IMR-90 (cell line): ENCODE measurements at regions not wholly inside any gene's neighbourhood (a gene's known extent, or its start where the extent isn't known, plus 50 kb on each side); places are given as distances from the start of the nearest gene placed in this dataset.
"Not testable (repeated sequence)": the region's sequence is repeated elsewhere in the genome, so short reads cannot be mapped to it uniquely, and the experiment has no call there.

ENCODE experiments used
- ATAC-seq: fragments of 200-7000 bp; cut with Tn5 transposase; 2 replicates; pipeline ENCODE4 v1.9.1; 2020; ENCODE audit warnings: low read depth, mild to moderate bottlenecking, moderate library complexity
- BruUV-seq: library from RNA; stranded (reverse); fragments of 400-500 nt; replicated peaks from 2 replicates; lab custom pipeline; 2021; lab: Mats Ljungman, UMichigan
- CTCF ChIA-PET: fragments of 300-600 bp; formaldehyde crosslinking; extraction: SDS; loops from one replicate; lab custom pipeline; 2021; ENCODE audit warnings: antibody characterized with exemption; lab: Yijun Ruan, JAX
- POLR2A ChIA-PET: fragments of 300-600 bp; sonication (Branson Sonifier 250); formaldehyde crosslinking; loops from one replicate; lab custom pipeline; 2022; ENCODE audit warnings: antibody characterized with exemption; ENCODE audit not compliant: unreplicated experiment; lab: Charles Lee
- DNase-seq: peaks from one replicate; pipeline ENCODE4 v3.0.0; 2013
- H2AFZ ChIP-seq: replicated peaks from 2 replicates; pipeline ENCODE3; 2013; ENCODE audit warnings: low read length, mild to moderate bottlenecking; ENCODE audit not compliant: poor library complexity
- H2AK5ac ChIP-seq: 2 replicates; pipeline ENCODE4 v1.6.1; 2013; ENCODE audit warnings: low read depth, low read length, inconsistent platforms
- H2AK9ac ChIP-seq: replicated peaks from 2 replicates; pipeline ENCODE3; 2013; ENCODE audit warnings: mild to moderate bottlenecking, low read depth, low read length, moderate library complexity; ENCODE audit not compliant: poor library complexity
- H2BK120ac ChIP-seq: 2 replicates; pipeline ENCODE4 v1.6.1; 2013; ENCODE audit warnings: low read depth, low read length, inconsistent platforms
- H2BK15ac ChIP-seq: 3 replicates; pipeline ENCODE4 v1.6.1; 2013; ENCODE audit warnings: low read depth, low read length, inconsistent platforms
- H2BK20ac ChIP-seq: 2 replicates; pipeline ENCODE4 v1.6.1; 2013; ENCODE audit warnings: low read depth, mild to moderate bottlenecking, inconsistent platforms, low read length, moderate library complexity
- H2BK5ac ChIP-seq: 2 replicates; pipeline ENCODE4 v1.6.1; 2013; ENCODE audit warnings: mild to moderate bottlenecking, low read depth, low read length, inconsistent platforms; ENCODE audit not compliant: poor library complexity, severe bottlenecking
- H3K14ac ChIP-seq: replicated peaks from 2 replicates; pipeline ENCODE4 v1.6.1; 2013; ENCODE audit warnings: low read depth, low read length, inconsistent platforms
- H3K18ac ChIP-seq: 2 replicates; pipeline ENCODE4 v1.6.1; 2013; ENCODE audit warnings: low read depth, low read length, control low read depth
- H3K23ac ChIP-seq: 2 replicates; pipeline ENCODE4 v1.6.1; 2013; ENCODE audit warnings: low read depth, low read length, inconsistent platforms
- H3K27ac ChIP-seq: 2 replicates; pipeline ENCODE4 v1.5.1; 2013; ENCODE audit warnings: mild to moderate bottlenecking, control low read depth, low read length; ENCODE audit not compliant: insufficient read depth
- H3K27me3 ChIP-seq: 2 replicates; pipeline ENCODE4 v1.6.1; 2013; ENCODE audit warnings: low read length; ENCODE audit not compliant: control insufficient read depth, insufficient read depth
- H3K36me3 ChIP-seq: 2 replicates; pipeline ENCODE4 v1.6.1; 2013; ENCODE audit warnings: low read length, mixed read lengths; ENCODE audit not compliant: control insufficient read depth, insufficient read depth
- H3K4ac ChIP-seq: 2 replicates; pipeline ENCODE4 v1.6.1; 2013; ENCODE audit warnings: low read depth, low read length, inconsistent platforms
- H3K4me1 ChIP-seq: 2 replicates; pipeline ENCODE4 v1.6.1; 2013; ENCODE audit warnings: low read length, mixed read lengths; ENCODE audit not compliant: control insufficient read depth, insufficient read depth
- H3K4me2 ChIP-seq: 2 replicates; pipeline ENCODE4 v1.6.1; 2013; ENCODE audit warnings: low read depth, mild to moderate bottlenecking, control low read depth, low read length, moderate library complexity
- H3K4me3 ChIP-seq: 2 replicates; pipeline ENCODE4 v1.5.1; 2013; ENCODE audit warnings: low read depth, mild to moderate bottlenecking, control low read depth, low read length, moderate library complexity; ENCODE audit not compliant: insufficient read depth
- H3K56ac ChIP-seq: 2 replicates; pipeline ENCODE4 v1.6.1; 2013; ENCODE audit warnings: low read length, inconsistent platforms; ENCODE audit not compliant: insufficient read depth; ENCODE audit errors: extremely low read depth
- H3K79me1 ChIP-seq, 2 experiments: 2 replicates each; pipeline ENCODE4 v1.6.1; 2013; ENCODE audit warnings: low read length in 2 of 2, inconsistent platforms in 1 of 2, low read depth in 1 of 2
- H3K9ac ChIP-seq: 2 replicates; pipeline ENCODE4 v1.6.1; 2013; ENCODE audit warnings: low read depth, low read length, control low read depth
- H3K9me1 ChIP-seq: 2 replicates; pipeline ENCODE4 v1.6.1; 2013; ENCODE audit warnings: low read length, inconsistent platforms; ENCODE audit not compliant: insufficient read depth
- H3K9me3 ChIP-seq: 2 replicates; pipeline ENCODE4 v1.6.1; 2013; ENCODE audit warnings: low read length; ENCODE audit not compliant: control insufficient read depth, insufficient read depth
- H4K20me1 ChIP-seq: 2 replicates; pipeline ENCODE4 v1.6.1; 2013; ENCODE audit warnings: low read length, inconsistent platforms; ENCODE audit not compliant: insufficient read depth
- H4K5ac ChIP-seq: 2 replicates; pipeline ENCODE4 v1.6.1; 2013; ENCODE audit warnings: mild to moderate bottlenecking, low read depth, low read length, control low read depth
- H4K8ac ChIP-seq, 2 experiments: 2 replicates each; pipeline ENCODE4 v1.6.1; 2013; ENCODE audit warnings: low read depth in 2 of 2, low read length in 2 of 2, control low read depth in 1 of 2, inconsistent platforms in 1 of 2
- H4K91ac ChIP-seq: 2 replicates; pipeline ENCODE4 v1.6.1; 2013; ENCODE audit warnings: low read depth, low read length, inconsistent platforms; ENCODE audit not compliant: insufficient read depth
- WGBS, 2 experiments: methylation state at CpG; one replicate each; pipeline versions ENCODE4 v1.1.5 to v1.1.7; 2013; ENCODE audit warnings: missing lambda C conversion rate in 2 of 2; ENCODE audit not compliant: insufficient read length in 1 of 2; ENCODE audit errors: extremely low coverage in 2 of 2; 5-methylcytosine and 5-hydroxymethylcytosine counted together
- dilution Hi-C: fragments of 300-500 bp; cut with HindIII; formaldehyde crosslinking; loops from one replicate; pipeline ENCODE4 v1.14.3; 2018; ENCODE audit warnings: low sequenced_read_pairs; ENCODE audit not compliant: unreplicated experiment
- in situ Hi-C: fragments of 300-500 bp; cut with MboI; formaldehyde crosslinking; loops from 3 replicates; pipeline ENCODE4 v1.14.3; 2019; ENCODE audit warnings: low sequenced_read_pairs, inconsistent platforms, mixed read lengths
- intact Hi-C: fragments of 100-400 bp; cut with micrococcal nuclease; formaldehyde crosslinking; loops from 2 replicates; pipeline ENCODE4 v1.10.0; 2022

- in situ Hi-C loops, H2AK9ac ChIP-seq, H3K9ac ChIP-seq, H4K8ac ChIP-seq, H3K27ac ChIP-seq, H4K5ac ChIP-seq, H2BK120ac ChIP-seq, intact Hi-C loops, H3K4ac ChIP-seq, H2AK5ac ChIP-seq, DNase-seq, H4K91ac ChIP-seq, H3K23ac ChIP-seq, H3K9me1 ChIP-seq, dilution Hi-C loops, H2BK5ac ChIP-seq, H3K14ac ChIP-seq, H3K27me3 ChIP-seq, H3K9me3 ChIP-seq, H3K4me2 ChIP-seq, H3K36me3 ChIP-seq, ATAC-seq, POLR2A ChIA-PET, H3K79me1 ChIP-seq, CTCF ChIA-PET, H4K20me1 ChIP-seq, H3K56ac ChIP-seq, H2BK20ac ChIP-seq, H3K4me1 ChIP-seq, H3K18ac ChIP-seq, H2AFZ ChIP-seq, BruUV-seq, H3K4me3 ChIP-seq, H2BK15ac ChIP-seq: not testable (repeated sequence)
- no CpG with 5 or more reads among the region's 14 CpGs for WGBS, 2 experiments
Measured at GRCh38 chr2:89584046-89584445, 892.6 kb downstream of the RPIA start.

DNA sequence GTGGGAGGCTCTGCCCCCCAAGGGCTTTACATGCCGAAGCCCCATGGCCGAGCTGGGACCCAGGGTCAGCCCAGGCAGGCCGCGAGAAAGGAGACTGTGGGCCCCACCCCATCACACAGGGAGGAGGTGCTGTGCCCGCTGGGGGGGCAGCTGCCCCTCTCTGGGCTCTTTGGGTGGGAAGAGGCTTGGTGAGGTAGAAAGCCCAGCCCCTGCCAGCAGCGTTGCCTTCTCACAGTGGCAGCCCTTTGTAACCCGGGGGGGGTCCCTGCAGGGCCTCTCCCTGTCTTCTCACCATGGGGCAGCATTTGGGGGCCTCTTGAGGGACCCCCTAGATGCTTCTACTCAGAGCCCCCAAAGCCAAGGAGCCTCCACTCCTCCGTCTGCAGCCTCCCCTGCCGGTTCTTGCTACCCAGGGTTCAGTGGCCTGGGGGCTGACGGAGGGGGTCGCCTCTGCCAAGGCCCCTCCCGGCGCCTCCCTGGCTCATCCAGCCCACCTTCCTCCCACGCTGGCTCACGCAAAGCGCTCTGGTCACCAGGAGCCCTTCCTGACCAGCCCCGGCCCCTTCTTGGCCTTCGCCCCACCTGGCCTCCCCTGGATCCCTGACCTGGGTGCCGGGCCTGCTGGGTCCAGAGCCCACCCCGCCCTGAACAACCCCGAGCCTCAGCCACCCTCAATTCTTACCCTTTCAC, 893.5 kb downstream of the RPIA start:
- BruUV-seq, DNase-seq, H2BK5ac ChIP-seq, H4K5ac ChIP-seq, H3K9me3 ChIP-seq, intact Hi-C loops, H3K36me3 ChIP-seq, H3K23ac ChIP-seq, dilution Hi-C loops, H2BK120ac ChIP-seq, H2AK5ac ChIP-seq, H3K18ac ChIP-seq, H3K79me1 ChIP-seq, in situ Hi-C loops, H3K56ac ChIP-seq, CTCF ChIA-PET, H3K14ac ChIP-seq, H2BK20ac ChIP-seq, H2AFZ ChIP-seq, POLR2A ChIA-PET, H2BK15ac ChIP-seq, H2AK9ac ChIP-seq, ATAC-seq, H3K4me2 ChIP-seq, H4K91ac ChIP-seq, H3K4me1 ChIP-seq, H3K27me3 ChIP-seq, H4K20me1 ChIP-seq, H4K8ac ChIP-seq, H3K9me1 ChIP-seq, H3K4ac ChIP-seq: not testable (repeated sequence)
- Histone ChIP-seq H3K9ac (peak overlapping the region; percentile 70), H3K4me3 (peak overlapping the region; percentile 67), H3K27ac (peak overlapping the region; percentile 49; the same call in 1 of the 2 replicates)
- no CpG with 5 or more reads among the region's 21 CpGs for WGBS, 2 experiments
